ENCODE measurements at regions not wholly inside any gene's neighbourhood (a gene's known extent, or its start where the extent isn't known, plus 50 kb on each side); places are given as distances from the start of the nearest gene placed in this dataset.

DNA sequence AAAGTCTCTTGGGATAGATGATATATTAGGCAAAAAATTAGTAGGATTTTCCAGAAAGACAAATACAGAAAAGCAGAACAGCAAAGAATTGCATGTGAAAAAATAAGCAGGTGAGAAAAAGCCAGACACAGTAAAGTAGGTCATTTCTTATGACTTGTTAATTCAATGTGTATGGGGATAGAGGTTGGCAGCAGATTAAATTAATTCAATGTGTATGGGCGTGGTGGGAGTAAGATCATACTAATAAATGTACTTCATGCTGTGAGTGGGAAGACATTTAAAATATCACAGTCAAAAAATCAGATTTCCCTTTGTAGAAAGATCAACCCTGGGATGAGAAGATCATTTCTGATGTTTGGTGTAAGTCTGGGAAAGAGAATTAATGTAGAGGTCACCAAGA lies 1146.4 kb upstream of the INTU start:
- H3K4me3 Mint-ChIP-seq, result no peak overlapping the region
- peaks cover 0 to 10% (median 0%) of the 10 kb centered on the region in 3 donors for H3K9me3 ChIP-seq (ENCODE audit: control extremely low read depth in 1 of 3, control insufficient read depth in 2 of 3, insufficient read depth in 1 of 3, low read length in 2 of 3)
- no peak overlapping the region for H2AFZ ChIP-seq (ENCODE audit: insufficient read depth, low read depth, low read length, poor library complexity, severe bottlenecking)
- H3K4me1 ChIP-seq (ENCODE audit: control insufficient read depth in 2 of 2, insufficient read depth in 2 of 2, low read length in 2 of 2), result no peaks in the 10 kb centered on the region
- H3K9me3 Mint-ChIP-seq (ENCODE audit: insufficient read depth), result no peaks in the 10 kb centered on the region
- no peaks in the 10 kb centered on the region for H3K79me2 ChIP-seq (ENCODE audit: control insufficient read depth, insufficient read depth, low read length)
- no peaks in the 10 kb centered on the region for H3K4me1 Mint-ChIP-seq
- H3K36me3 ChIP-seq (replicated peaks in 1 of 2; ENCODE audit: control extremely low read depth in 1 of 2, control insufficient read depth in 1 of 2, extremely low read depth in 1 of 2, insufficient read depth in 2 of 2, low read length in 1 of 2), result no peaks in the 10 kb centered on the region
- H3K4me3 ChIP-seq (ENCODE audit: control extremely low read depth in 1 of 5, extremely low read depth in 1 of 5, insufficient read depth in 1 of 5, low read depth in 2 of 5, low read length in 4 of 5), result no peak overlapping the region
- intact Hi-C loops (cut with micrococcal nuclease), result no loop called here
- no peak overlapping the region for H3K27ac ChIP-seq (ENCODE audit: low read length in 2 of 2)
- DNase-seq (no peak), ATAC-seq (ENCODE audit: low read depth) (no peak)
- H3K4me2 ChIP-seq (replicated peaks; ENCODE audit: low read depth, low read length, poor library complexity, severe bottlenecking), result no peak overlapping the region
- POLR2A ChIA-PET, result no interaction called here
- WGBS (ENCODE audit: insufficient coverage), result no CpG with 5 or more reads among the region's 1 CpG
- TF ChIP-seq, protein P1, sequence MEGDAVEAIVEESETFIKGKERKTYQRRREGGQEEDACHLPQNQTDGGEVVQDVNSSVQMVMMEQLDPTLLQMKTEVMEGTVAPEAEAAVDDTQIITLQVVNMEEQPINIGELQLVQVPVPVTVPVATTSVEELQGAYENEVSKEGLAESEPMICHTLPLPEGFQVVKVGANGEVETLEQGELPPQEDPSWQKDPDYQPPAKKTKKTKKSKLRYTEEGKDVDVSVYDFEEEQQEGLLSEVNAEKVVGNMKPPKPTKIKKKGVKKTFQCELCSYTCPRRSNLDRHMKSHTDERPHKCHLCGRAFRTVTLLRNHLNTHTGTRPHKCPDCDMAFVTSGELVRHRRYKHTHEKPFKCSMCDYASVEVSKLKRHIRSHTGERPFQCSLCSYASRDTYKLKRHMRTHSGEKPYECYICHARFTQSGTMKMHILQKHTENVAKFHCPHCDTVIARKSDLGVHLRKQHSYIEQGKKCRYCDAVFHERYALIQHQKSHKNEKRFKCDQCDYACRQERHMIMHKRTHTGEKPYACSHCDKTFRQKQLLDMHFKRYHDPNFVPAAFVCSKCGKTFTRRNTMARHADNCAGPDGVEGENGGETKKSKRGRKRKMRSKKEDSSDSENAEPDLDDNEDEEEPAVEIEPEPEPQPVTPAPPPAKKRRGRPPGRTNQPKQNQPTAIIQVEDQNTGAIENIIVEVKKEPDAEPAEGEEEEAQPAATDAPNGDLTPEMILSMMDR (IDR thresholded peaks at IDR 0.05), result no peak
- no peak for TF ChIP-seq EZH2 (IDR thresholded peaks at IDR 0.05; ENCODE audit: borderline replicate concordance, insufficient read depth, low read depth, low read length, poor library complexity, severe bottlenecking)
- no peaks in the 10 kb centered on the region for H3K27me3 Mint-ChIP-seq
- no peaks in the 10 kb centered on the region for H3K27me3 ChIP-seq (replicated peaks in 1 of 4; ENCODE audit: control extremely low read depth in 1 of 4, control insufficient read depth in 3 of 4, insufficient read depth in 4 of 4, low read length in 3 of 4)
- H3K27ac Mint-ChIP-seq, result no peak overlapping the region
- no peaks in the 10 kb centered on the region for H4K20me1 ChIP-seq (ENCODE audit: control insufficient read depth, insufficient read depth, low read length, poor library complexity, severe bottlenecking)
- CTCF ChIA-PET, result no interaction called here
- no peak overlapping the region for H3K9ac ChIP-seq (ENCODE audit: low read length)

- intact Hi-C loops (cut with micrococcal nuclease), result no loop called here
- DNase-seq, result no peak
- Histone ChIP-seq H3K9ac (ENCODE audit: low read length) (no peak overlapping the region), H3K9me3 (ENCODE audit: control extremely low read depth in 1 of 3, control insufficient read depth in 2 of 3, insufficient read depth in 1 of 3, low read length in 2 of 3) (peaks cover 0 to 6% (median 0%) of the 10 kb centered on the region in 3 donors), H3K4me3 (ENCODE audit: control extremely low read depth in 1 of 5, extremely low read depth in 1 of 5, insufficient read depth in 1 of 5, low read depth in 2 of 5, low read length in 4 of 5) (no peak overlapping the region), H3K4me2 (replicated peaks; ENCODE audit: low read depth, low read length, poor library complexity, severe bottlenecking) (no peak overlapping the region), H3K4me1 (ENCODE audit: control insufficient read depth in 2 of 2, insufficient read depth in 2 of 2, low read length in 2 of 2) (no peaks in the 10 kb centered on the region), H3K27ac (ENCODE audit: low read length in 2 of 2) (no peak overlapping the region), H2AFZ (ENCODE audit: insufficient read depth, low read depth, low read length, poor library complexity, severe bottlenecking) (no peak overlapping the region), H3K79me2 (ENCODE audit: control insufficient read depth, insufficient read depth, low read length) (no peaks in the 10 kb centered on the region), H4K20me1 (ENCODE audit: control insufficient read depth, insufficient read depth, low read length, poor library complexity, severe bottlenecking) (no peaks in the 10 kb centered on the region), H3K27me3 (replicated peaks in 1 of 4; ENCODE audit: control extremely low read depth in 1 of 4, control insufficient read depth in 3 of 4, insufficient read depth in 4 of 4, low read length in 3 of 4) (no peaks in the 10 kb centered on the region), H3K36me3 (replicated peaks in 1 of 2; ENCODE audit: control extremely low read depth in 1 of 2, control insufficient read depth in 1 of 2, extremely low read depth in 1 of 2, insufficient read depth in 2 of 2, low read length in 1 of 2) (no peaks in the 10 kb centered on the region)
- POLR2A ChIA-PET, result no interaction called here
- CTCF ChIA-PET, result no interaction called here
- no peak overlapping the region for H3K4me3 Mint-ChIP-seq
- no peaks in the 10 kb centered on the region for H3K27me3 Mint-ChIP-seq
- no peaks in the 10 kb centered on the region for H3K9me3 Mint-ChIP-seq (ENCODE audit: insufficient read depth)
- no peak for ATAC-seq (ENCODE audit: low read depth)
- H3K27ac Mint-ChIP-seq, result no peak overlapping the region
- no peak for TF ChIP-seq EZH2 (IDR thresholded peaks at IDR 0.05; ENCODE audit: borderline replicate concordance, insufficient read depth, low read depth, low read length, poor library complexity, severe bottlenecking)
- TF ChIP-seq, protein P1 (IDR thresholded peaks at IDR 0.05), result no peak
- H3K4me1 Mint-ChIP-seq, result no peaks in the 10 kb centered on the region
- WGBS (ENCODE audit: insufficient coverage), result 91% methylated on average over 32 of the region's 33 CpGs
Measured at GRCh38 chr4:126489826-126490463, 1142.8 kb upstream of the INTU start.

Measured in B cell (primary cell).